ENCODE measurements at regions not wholly inside any gene's neighbourhood (a gene's known extent, or its start where the extent isn't known, plus 50 kb on each side); places are given as distances from the start of the nearest gene placed in this dataset.

DNA sequence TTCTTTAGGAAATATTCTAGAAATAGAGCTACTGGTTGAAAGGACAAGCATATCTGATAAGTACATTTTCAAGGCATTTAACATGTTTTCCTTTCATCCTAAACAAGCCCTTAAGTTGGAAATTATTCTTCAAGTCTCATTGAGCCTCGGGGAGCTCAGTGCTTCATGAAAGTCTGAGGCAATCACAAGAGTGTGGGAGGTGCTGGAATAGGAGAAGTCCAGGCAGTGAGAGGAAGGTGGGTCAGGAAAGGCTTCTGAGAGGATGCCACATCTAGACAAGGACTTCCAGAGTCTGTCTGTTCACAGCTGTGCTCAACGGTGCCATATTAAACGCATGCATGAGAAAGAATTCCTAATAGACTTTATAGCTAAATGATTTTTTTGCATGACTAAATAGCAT lies 69.8 kb downstream of the CD83 start:
- DNase-seq: no peak

- no peak for DNase-seq
These were observed 71.5 kb downstream of the CD83 start for GRCh38 chr6:14189074-14189473.

DNA sequence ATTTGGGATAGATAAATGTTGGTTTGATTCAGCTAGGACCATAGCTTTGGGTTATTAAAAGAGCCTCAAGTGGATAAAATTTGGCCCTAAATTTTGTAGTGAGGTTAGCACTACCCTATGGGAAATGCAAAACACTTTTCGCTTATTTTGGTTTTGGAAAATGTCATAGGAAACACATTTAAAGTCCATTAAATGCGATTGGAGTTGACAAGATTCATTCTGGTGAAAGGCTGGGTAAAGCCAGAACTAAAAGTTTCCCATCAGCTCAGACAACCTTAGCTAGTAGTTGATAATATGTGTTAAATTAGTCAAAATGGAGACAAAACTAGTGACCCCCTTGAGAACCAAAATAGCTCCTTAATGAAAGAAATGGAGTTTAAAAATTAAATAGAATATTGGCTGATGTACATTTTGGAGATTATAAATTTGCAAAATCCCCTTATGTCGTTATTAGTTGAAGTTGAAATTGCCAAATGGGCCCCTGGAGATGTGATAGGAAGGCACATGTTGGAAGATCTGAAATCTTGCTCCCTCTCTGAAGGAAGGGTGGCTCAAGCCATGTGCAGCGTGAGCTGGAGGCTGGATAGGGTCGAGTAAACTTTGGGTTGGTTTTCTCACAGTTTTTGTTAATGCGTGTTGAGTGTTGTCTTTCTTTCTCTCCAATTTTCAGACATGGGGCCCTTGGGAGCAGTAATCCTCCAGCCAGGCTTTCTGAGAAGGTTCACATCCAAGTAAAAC lies 72.8 kb downstream of the CD83 start:
- DNase-seq: no peak

DNA sequence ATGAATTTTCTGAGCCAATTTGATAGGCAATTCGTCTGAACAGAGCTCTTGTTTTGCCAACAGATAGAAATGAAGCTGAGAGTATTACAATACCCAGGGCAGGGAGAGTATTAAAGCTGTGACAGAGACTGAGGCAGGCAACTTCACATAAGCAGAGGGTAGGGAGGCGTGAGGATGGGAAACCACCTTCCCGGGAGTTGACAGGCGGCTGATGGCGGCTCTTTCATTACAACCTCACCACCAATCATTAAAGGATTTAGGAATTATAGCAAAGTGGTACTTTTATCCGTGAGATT lies 73.3 kb downstream of the CD83 start:
- DNase-seq: no peak

- no peak for DNase-seq
These were observed 74.2 kb downstream of the CD83 start for GRCh38 chr6:14191761-14192160.

DNA sequence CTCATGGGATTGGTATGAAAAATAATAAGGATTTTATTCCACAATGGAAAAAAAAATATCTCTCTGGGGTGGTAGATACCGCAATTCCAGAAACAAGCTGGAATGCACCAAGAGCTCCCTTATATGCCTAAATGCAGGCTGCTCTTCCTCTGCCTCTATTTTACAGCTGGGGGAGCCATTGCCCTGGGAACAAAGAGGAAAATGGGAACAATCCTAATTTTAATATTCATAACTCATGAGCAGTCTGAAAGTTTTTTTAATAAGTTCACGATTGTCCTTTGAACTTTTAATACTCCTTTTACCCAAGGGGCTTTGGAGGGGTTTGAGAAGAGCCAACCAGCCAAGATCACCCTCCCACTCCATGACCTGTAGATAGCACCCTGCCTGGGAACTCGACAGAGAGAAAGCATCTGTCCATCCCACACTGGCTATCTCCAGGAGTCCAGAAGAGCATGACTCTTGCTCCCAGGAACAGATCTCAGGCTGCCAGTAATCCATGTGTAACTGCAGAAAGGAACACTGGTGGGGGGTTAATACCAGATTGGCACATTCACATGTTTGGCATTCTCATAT lies 74.7 kb downstream of the CD83 start:
- DNase-seq: no peak

- no peak for DNase-seq
These were observed 76.0 kb downstream of the CD83 start for GRCh38 chr6:14193524-14193923.

DNA sequence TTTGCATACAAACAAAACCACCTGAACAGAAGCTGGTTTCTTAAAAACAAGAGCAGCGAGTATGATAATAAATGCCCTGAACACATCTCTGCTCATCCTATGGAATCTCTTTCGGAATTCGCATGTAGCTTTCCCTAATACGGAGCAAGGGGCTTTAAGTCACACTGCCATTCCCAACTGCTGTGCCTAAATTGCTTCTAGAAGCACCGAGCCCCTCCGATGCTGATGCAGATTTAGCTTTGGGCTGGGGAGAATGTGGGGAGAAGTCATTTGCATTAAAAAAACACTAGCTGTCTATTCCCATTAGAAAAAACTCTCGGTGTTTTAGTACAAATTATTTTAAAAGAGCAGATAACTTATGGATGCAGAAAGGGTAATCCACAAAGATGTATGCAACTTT lies 76.9 kb downstream of the CD83 start:
- no peak for DNase-seq

DNA sequence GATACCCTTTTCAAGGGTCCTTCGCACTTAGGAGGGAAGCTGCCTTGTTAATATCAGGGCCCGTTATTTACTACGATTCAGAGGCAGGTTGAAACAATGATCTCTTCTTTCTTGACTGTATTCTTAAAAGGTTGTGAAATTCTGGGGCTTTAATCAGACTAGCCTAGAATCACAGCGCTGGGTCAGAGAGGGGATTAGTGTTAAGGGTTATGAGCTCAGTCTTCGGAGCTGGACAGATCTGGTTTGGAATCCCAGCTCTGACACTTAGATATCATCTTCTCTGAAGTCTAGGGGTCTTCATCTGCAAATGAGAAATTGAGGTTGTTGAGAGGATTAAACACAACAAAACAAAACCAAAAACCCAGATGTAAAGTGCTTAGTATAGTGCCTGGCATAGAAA lies 77.4 kb downstream of the CD83 start:
- DNase-seq: no peak

- DNase-seq: no peak
These were observed 78.5 kb downstream of the CD83 start for GRCh38 chr6:14196026-14196425.

- DNase-seq: no peak
These were observed 79.5 kb downstream of the CD83 start for GRCh38 chr6:14197118-14197517.

- DNase-seq: no peak
These were observed 82.5 kb downstream of the CD83 start for GRCh38 chr6:14200047-14200446.

DNA sequence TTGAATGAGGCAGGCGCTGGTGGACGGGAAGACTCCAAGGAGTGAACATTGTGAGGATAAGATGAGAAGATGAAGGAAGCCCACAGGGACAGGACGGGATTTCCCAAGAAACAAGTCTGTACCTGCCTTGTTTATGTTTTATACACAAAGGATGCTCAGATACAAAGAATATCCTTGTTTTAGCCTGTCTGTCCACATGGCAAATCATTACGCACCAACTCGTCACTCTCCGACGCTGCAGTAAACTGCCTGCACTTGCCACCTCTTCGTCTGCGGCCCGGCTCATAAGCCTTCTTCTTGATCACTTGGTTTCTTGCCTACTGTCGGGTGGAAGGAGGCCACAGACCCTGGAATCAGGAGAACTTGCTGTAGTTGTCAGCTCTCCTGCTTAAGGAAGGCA lies 85.4 kb downstream of the CD83 start:
- DNase-seq: no peak

DNA sequence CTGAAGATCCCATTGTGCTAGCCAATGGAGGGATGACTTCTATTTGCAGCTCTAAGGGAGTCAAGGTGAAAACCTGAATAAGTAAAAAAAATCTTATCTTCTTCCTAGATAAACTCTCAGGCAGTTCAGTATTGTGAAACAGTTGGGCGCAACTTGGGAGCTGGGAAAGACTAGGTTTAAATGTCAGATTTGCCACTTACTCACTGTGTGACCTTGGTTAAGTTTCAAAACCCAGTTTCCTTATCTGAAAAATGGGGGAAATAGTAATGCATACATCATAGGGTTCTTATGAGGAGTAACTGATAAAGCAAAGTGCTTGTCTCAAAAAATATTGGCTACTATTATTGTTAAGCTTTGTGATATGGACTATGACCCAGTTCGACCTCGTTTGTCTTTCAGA lies 88.8 kb downstream of the CD83 start:
- DNase-seq: no peak

GRCh38 chr6:14207448-14207847 lies 89.9 kb downstream of the CD83 start:
- DNase-seq: no peak

DNA sequence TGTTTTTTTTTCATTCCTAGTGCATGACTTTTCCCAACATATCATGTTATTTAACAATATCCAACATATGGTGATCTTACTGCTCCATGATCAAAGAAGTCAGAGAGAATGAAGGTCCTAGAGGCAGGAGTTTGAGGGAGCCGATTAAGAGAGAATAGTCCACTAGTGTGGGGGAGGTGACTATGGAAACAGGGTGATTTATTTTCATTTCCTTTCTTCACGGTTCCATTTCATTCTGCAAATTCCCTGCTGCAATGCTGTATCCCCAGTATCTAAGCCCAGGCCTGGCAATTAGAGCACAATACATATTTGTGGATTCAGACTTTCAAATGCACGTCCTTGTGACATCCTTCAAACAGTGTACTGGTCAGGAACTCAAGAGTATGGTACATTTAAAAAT lies 91.4 kb downstream of the CD83 start:
- DNase-seq: no peak

DNA sequence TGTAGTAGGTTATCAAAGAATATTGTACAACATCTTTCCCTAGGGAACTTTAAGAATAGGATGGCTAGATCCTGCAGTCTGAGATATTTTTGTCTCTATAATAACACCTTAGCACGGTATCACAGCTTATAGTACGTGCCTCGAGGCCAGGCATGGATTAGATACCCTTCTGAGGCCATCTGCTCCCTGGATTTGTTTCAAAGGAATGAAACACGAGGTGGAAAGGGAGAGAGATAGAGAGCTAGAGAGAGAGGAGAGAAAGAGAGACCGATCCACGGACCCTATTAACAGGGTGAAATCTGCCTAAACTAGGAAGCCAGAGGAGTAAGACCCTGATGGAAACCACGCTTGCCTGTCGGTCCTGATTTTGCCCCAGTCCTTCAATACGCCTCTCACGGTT lies 92.5 kb downstream of the CD83 start:
- no peak for DNase-seq

GRCh38 chr6:14210663-14211561 lies 93.3 kb downstream of the CD83 start:
- peak; percentile 92 for DNase-seq

DNA sequence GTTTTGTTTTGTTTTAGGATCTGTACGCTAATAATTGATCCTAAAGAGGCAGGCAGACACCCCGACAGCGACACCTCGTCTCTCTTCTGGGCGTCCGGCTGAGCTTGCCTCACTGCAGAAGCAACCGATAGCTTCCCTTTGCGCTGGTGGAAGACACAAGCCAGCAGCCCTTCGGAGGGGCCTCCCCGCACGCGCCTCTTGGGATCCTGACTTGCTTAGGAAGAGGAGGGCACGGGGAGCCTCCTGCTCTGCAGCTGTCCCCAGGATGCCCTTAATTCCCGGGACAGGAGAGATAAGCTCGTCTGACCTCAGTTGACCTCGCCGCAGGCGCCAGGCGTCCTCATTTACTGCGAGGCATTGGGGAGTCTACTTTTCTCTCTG lies 94.0 kb downstream of the CD83 start:
- DNase-seq: peak; percentile 86

- no peak for DNase-seq
These were observed 94.4 kb downstream of the CD83 start for GRCh38 chr6:14212020-14212419.

GRCh38 chr6:14212632-14213031 lies 95.1 kb downstream of the CD83 start:
- DNase-seq: no peak

- no peak for DNase-seq
These were observed 99.5 kb downstream of the CD83 start for GRCh38 chr6:14216946-14217684.

DNA sequence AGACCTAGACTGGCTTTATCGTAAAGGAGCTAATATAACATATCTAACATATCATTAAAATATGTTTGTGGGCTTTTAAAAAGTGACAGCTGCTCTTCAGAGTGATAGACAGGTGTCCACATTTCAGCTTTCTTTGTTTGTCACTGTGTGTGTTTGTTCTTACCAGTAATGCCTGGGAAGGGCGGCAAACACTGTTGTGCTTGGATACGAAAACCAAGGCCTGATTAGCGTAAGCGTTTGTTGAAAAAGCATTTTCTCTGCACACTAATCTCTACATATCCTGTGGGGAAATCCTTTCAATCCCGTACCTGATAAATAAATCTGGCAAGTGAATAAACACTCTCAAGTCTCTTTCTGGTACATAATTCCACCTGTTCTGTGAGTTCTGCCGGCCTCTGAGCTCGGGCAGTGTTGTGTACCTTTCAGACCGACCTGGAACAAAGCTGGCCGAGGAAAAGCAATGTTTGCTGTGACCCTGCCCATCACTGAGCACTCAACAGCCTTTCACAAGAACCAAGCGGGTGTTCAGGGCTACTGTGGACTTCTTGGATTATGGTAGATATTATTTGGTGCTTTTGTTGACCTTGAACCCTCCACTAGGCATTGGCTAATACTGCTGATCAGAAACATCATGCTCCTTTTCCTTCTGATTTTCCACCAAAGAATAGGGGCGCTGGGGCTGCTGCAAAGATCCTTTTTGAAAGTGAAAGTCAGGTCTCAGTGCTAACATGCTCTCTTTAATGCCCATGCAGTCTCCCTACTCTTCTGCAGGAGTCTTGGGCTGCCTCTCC lies 100.4 kb downstream of the CD83 start:
- DNase-seq: no peak
